ENCODE measurements at regions not wholly inside any gene's neighbourhood (a gene's known extent, or its start where the extent isn't known, plus 50 kb on each side); places are given as distances from the start of the nearest gene placed in this dataset.

DNA sequence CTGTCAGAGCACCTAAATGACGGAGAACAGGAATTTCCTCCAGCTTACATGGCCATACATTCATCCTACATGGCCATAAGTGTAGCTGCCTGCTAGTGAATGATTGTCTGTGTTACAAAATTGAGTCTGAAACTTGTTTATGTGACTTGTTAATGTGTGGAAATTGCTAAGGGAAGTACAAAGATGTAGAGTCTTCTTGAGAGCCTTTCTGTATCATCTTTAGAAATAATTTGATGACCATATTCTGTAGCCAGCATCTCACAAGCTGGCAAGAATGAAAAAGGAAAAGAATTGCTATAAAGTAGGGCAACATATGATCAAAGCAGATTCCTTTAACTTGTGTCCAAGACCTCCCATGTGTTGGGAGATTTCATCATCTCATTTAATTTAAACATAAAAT is 339.2 kb upstream of the LRRC7 start:
- ATAC-seq: no peak

DNA sequence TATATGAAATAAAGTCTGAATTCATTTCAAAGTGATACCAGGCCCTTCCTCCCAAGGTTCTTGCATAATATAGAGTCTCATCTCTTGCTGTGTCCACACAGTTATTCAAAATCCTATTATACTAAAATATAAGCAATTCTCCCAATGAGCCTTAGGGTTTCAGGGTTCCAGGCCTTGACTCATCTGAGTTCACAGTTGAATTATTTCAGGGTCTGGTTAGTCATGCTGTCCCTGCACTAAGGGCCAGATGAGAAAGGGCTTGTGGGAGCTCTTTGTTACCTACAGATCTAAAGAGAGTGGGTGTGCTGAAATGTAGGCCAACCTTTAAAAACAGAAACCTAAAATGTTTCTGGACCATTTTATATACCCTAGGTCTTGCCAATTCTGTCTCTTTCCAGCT is 337.5 kb upstream of the LRRC7 start:
- ATAC-seq (no peak), DNase-seq (ENCODE audit: missing footprints) (no peak)
- intact Hi-C loops (cut with DNase I): no loop called here

More for the DNA sequence above, 339.2 kb upstream of the LRRC7 start:
- intact Hi-C loops (cut with DNase I): no loop called here
- DNase-seq (ENCODE audit: missing footprints): no peak

DNA sequence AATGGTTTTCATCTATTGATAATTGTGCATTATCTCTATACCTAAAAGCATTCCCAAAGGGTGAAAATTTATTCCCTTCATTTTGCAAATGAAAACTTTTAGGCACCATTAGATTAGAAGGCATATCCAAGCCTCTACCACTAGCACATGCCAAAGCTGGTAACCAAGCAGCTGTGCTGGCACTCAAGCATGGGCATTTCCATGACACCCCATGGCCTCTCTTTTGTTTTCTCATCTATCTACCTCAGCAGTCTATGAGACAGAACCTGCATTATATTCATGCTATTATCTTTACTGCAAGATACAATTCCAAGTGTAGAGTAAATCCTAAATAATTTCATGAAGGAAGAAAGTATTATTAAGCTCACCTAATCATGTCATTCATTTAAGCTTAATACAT is 334.3 kb upstream of the LRRC7 start:
- DNase-seq (ENCODE audit: missing footprints): no peak
- intact Hi-C loops (cut with DNase I): no loop called here
- no peak for ATAC-seq

DNA sequence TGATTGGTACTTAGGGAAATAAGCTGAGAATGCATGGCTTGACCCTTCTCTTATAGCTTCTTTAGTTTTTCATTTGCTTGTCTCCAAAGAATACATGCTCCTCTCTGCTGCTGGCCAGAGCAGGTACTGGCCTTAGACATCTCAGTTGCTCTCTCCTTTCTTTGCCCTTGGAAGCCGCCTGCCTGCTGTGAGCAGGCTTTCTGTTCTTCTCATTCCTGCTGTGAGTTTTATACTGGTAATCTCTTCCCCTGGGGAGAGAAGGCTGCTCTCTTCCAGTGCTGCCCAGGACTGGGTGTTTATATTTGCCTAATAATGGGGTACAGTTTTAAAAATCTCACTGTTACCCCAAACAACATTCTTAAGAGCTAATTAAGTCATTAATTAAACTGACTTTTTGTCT is 323.5 kb upstream of the LRRC7 start:
- intact Hi-C loops (cut with DNase I): no loop called here
- no peak for ATAC-seq

DNA sequence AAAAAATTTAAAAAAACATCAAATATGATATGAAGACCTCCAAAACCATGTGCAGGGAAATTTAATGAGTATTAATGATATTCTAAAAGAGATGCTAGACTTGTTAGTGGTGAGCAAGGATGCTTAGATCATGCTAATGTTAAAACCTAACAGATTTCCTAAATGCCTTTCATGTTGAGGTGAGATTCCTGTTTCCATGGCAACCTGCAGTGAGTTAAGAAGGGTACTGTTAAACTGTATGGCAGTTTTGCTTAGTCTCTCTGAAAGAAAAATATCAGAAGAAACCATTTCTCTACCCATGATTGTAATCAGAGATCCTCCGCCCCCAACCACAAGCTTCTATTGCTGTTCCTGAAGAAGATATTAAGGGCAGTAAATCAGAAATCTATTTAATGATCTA is 321.6 kb upstream of the LRRC7 start:
- intact Hi-C loops (cut with DNase I): no loop called here
- no peak for DNase-seq (ENCODE audit: missing footprints)
- ATAC-seq: no peak

More for the DNA sequence above, 323.5 kb upstream of the LRRC7 start:
- no peak for DNase-seq (ENCODE audit: missing footprints)

DNA sequence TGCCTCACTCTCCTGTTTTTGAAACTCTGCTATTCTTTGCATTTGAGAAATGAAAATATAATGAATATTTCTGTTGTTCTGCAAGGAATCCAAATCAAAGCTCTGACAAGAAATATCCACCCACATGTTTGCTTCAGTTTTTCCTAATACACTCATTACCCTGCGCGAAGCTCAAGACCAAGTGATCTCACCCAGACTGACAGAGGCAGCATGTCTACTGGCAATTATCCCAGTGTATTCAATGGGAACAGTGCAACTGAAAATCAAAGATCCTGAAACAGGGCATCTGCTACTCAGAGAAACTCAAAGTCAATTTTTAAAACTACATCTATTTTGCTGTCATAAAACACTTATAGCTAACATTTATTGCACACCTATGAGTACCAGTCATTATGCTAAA is 321.0 kb upstream of the LRRC7 start:
- intact Hi-C loops (cut with DNase I): no loop called here
- ATAC-seq (no peak), DNase-seq (ENCODE audit: missing footprints) (no peak)

DNA sequence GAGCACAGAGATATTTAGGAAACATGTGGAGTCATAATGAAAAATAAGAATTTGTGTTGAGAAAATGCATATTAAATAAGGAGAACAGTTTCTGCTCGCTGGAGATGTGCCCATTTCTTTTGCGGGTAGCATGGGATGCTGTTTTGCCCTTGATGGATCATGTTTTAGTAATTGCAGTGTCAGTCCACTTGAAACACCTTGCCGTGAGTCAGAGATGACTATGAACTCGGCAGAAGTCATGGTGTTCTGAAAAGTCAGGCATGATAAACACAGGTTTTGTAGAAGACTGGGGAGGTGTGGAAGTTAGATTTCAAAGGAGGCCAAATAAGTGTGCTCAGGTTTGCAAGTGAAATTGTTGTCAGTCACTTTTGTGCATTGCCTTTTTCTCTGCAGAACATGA is 315.0 kb upstream of the LRRC7 start:
- no peak for DNase-seq (ENCODE audit: missing footprints)
- intact Hi-C loops (cut with DNase I): no loop called here
- no peak for ATAC-seq

DNA sequence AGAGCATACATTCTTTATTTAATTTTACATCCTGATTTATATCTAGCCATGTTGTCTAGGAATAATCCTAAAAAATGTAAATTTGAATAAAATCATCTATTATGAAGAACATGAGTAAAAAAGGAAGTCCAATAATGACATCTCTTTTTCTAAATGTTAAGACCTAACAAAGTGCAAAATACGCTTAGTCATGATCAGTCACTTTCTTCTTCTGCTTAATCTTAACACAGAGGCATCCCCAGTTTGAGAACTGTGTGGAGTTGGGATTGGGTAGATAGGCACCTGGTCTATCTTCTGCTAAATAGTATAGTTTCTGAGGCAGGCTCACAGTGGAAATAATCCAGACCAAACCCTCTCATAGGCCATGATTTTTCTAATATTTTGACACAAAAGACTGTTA is 311.7 kb upstream of the LRRC7 start:
- DNase-seq (ENCODE audit: missing footprints): no peak
- ATAC-seq: no peak
- intact Hi-C loops (cut with DNase I): no loop called here

DNA sequence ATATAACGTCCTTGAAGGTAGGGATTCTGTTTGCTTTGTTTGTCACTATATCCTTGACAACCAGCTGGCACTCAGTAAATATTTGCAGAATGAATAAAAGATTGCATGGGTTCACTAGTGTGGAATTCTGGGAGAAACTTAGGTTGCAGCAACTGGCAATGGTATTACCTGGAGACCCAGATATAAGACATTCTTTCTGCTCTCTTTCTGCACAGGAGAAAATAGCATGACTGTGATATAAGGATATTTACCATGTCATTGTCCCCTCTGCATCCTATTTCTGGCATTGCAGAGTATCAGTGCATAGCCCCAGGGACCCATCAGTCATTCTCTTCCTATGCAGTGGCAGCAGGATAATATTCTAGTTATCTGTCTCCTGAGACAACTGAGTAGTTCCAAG is 308.9 kb upstream of the LRRC7 start:
- intact Hi-C loops (cut with DNase I): no loop called here
- ATAC-seq (no peak), DNase-seq (ENCODE audit: missing footprints) (no peak)

DNA sequence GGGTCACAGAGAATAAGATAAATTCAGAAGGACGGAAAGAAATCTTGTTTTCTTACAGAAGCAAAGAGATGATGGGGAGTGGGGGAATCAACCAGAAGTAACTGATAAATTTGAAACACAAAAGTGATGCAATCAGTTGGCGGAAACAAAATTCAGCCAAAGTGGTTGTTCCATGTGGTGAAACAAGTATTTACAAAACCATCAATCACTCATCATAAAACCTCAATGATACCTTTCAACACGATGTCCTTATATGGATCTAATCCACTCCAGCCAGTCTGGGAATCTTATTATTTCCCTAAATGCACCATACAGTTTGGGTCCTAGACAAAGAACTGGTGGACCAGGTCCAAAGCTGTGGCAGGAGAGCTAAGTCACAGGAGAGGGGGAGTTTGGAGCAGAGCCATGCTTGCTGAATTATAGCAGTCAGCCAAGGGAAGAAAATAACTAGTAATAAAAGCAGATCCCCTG is 303.8 kb upstream of the LRRC7 start:
- no peak for ATAC-seq
- intact Hi-C loops (cut with DNase I): no loop called here
- DNase-seq (ENCODE audit: missing footprints): no peak

DNA sequence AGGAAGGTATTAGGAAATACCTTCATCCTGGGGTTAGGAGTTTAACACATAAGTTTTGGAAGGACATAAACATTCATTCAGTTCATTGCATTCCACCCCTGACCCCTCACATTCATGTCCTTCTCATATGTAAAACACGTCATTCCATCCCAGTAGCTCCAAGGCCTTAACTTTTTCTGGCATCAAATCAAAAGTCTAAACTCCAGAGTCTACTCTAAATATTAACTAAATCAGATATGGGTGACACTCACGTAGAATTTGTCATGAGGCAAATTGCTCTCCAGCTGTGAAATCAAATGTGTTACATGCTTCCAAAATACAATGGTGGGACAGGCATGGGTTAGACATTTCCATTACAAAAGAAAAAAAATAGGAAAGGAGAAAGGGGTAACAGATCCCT is 298.2 kb upstream of the LRRC7 start:
- intact Hi-C loops (cut with DNase I): no loop called here
- DNase-seq (ENCODE audit: missing footprints): no peak
- no peak for ATAC-seq

DNA sequence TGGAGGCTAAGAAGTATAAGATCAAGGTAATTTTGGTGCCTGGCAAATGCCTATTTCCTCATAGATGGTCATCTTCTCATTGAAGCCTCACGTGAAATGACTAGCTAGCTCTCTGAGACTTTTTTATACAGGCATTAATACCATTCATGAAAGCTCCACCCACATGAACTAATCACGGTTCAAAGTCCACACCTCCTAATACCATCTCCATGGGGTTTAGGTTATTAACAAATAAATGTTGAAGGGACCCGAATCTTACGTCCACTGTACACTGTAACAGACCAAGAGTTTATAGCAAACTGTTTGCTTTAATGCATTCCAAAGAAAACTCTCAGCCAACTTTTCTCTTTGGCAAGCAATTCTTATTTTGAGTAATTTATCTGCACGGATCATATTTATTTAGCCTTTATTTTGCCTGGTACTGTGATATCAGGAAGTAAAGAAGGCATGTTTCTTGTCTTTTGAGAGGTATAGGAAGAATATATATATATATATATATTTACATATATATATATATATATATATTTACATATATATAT is 296.1 kb upstream of the LRRC7 start:
- ATAC-seq: no peak
- DNase-seq (ENCODE audit: missing footprints): no peak
- intact Hi-C loops (cut with DNase I): no loop called here

DNA sequence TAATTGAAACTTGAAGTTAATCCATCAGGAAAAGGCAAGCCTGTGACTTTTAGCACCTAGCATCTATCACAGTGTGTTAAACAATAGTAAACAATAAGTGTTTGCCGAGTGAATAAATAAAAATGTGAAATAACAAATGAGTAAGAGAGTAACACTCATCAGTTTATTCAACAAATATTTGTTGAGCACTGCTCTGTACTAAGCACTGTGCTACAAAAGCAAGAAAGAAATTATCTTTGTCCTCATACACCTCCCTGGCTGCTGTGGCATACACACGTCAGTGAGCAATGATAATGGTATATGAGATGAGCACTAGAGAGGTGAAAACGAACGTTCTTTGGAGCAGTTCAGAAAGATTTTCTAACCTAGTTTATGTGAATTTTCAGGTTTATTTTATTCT is 295.0 kb upstream of the LRRC7 start:
- intact Hi-C loops (cut with DNase I): no loop called here
- no peak for ATAC-seq
- DNase-seq (ENCODE audit: missing footprints): no peak

DNA sequence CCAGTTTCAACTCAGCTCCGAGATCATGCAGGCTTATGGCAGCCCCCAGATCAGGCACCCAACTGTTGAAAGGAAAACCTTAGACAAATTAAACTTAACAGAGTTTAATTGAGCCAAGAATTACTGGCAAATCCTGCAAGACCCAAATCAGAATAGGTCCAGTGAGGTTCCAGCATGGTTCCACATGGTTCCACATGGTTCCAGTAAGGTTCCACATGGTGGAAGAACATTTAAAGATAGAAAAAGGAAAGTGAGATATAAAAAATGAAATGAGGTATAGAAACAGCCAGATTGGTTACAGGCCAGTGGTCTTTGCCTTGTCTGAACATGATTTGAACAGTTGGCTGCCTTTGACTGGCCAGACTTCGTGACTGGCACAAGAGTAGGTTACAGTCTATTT is 288.8 kb upstream of the LRRC7 start:
- intact Hi-C loops (cut with DNase I): no loop called here
- DNase-seq (ENCODE audit: missing footprints): no peak

DNA sequence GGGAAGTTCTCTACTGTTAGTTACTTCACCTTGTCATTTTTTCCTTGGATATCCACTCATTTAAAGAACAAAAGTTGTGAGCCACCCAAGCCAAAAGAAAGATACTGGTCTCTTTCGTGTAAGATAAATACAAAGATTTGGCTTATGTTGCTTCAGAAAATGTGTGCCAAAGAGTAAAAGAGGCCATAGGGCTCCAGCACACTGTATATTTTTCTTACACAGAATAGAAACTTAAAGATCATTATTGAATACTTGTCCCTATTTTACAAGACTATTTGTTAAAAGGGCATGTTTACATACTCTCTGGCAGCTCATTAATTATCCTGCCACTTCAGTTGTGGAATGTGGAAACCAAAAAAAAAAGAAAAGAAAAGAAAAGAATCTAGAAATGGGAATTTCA is 284.2 kb upstream of the LRRC7 start:
- no peak for ATAC-seq
- intact Hi-C loops (cut with DNase I): no loop called here
- DNase-seq (ENCODE audit: missing footprints): no peak

More for the DNA sequence above, 288.8 kb upstream of the LRRC7 start:
- ATAC-seq: no peak

DNA sequence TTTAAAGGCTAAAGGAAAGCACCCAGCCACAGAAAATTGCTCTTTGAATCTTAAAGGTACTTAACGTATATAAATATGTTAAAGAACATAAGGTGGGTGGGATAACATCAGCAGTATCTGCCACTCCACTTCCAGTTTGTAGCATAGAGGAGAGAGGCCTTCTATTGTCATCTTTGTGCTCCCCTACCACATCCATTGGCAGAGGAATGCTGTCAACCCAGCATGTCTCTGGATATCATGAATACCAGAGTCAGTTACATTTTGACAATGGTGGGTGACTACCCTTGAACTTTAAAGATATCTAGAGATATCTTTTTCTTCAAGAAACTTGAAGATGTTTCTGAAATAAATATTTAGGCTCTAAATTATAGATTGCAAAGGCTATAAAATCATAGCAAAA is 283.2 kb upstream of the LRRC7 start:
- ATAC-seq (no peak), DNase-seq (ENCODE audit: missing footprints) (no peak)
- intact Hi-C loops (cut with DNase I): no loop called here

DNA sequence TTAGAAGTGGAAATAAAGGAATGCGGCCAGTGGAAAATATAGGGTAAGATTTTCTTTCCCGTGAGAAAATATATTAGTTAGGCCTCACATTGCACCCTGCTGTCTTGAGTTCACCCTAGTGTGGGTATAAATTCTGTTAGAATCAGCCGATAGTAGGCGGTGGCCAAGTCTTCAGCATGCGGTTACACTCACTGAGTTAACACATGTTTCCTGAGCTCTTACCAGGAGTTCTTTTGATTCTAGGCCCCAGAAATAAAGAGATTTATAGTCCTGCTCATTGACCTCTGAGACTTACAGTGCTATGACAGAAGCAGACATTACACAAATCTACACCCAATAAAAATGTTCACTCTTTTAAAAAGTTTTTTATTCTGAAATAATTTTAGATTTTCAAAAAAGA is 279.3 kb upstream of the LRRC7 start:
- no peak for ATAC-seq
- no peak for DNase-seq (ENCODE audit: missing footprints)
- intact Hi-C loops (cut with DNase I): no loop called here

DNA sequence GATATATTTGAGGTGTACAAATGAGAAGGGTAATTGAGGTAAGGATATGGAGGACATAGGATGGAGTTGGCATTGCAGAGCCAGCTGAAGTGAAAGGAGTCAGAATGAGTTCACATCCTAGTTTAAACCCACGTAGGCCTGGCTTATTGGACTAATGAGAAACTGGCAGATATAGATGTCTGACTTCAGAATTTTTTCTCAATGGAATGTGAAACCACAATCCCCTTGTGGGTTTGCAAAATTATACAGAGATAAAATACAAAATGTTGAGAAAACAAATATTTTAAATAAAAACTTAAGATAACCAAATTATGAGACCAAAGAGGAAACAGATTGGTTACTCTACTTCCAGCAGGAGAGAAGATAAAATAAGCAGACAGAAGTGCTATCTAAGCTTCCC is 277.4 kb upstream of the LRRC7 start:
- intact Hi-C loops (cut with DNase I): no loop called here
- DNase-seq (ENCODE audit: missing footprints) (no peak), ATAC-seq (no peak)

DNA sequence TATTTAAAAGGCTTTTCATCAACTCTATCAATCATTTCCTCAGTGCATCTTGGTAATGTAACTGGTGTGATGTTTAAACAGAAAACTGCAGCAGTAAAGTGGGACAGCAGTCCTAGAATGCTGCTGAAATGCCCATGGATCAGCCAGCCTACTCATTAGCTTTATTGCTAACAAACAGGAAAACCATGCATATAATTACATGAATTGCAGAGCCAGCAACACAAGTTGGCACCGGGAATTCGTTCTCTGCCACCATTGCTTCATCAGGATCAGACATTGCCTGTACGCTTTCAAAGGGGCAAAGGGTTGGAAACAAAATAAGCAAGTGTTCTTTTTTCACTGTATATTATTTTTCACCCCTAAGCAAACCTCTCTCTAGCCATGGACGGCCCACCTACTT is 276.2 kb upstream of the LRRC7 start:
- ATAC-seq (no peak), DNase-seq (ENCODE audit: missing footprints) (no peak)
- intact Hi-C loops (cut with DNase I): no loop called here

DNA sequence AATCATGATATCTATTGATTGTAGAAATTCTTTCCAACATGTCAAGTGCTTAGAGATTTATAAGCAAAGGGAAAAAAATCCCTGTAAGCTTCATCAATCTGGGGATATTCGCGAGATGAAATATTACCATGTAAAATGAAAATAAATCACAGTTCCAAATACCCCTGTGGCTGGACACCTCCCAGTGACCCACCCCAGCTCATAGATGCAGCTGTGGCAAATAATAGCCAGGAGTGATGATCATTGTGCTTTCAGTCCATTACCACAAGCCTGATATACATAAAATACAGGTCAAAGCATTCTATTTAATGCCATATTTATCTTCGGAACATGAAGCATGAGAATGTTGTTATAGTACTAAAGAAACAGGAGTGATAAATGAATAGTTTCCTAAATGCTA is 274.9 kb upstream of the LRRC7 start:
- no peak for DNase-seq (ENCODE audit: missing footprints)
- no peak for ATAC-seq
- intact Hi-C loops (cut with DNase I): no loop called here

DNA sequence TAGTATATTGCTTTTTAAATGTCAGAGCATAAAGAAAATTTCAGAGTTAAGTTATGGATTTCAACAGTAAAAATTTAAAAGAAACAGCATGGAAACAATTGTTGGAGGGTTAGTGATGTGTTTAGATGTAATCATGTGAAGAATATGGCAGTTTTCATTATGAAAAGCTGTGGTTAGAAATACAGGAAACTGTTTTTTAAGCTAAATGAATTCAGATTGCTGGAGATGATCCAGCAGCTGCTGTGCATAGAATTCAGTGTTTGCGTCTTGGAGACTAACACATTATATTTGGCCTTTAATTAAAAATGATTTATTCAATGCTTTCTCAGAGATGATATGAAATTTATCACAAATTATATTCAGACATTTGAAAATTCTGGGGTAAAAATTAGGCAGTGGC is 273.6 kb upstream of the LRRC7 start:
- intact Hi-C loops (cut with DNase I): no loop called here
- DNase-seq (ENCODE audit: missing footprints): no peak

DNA sequence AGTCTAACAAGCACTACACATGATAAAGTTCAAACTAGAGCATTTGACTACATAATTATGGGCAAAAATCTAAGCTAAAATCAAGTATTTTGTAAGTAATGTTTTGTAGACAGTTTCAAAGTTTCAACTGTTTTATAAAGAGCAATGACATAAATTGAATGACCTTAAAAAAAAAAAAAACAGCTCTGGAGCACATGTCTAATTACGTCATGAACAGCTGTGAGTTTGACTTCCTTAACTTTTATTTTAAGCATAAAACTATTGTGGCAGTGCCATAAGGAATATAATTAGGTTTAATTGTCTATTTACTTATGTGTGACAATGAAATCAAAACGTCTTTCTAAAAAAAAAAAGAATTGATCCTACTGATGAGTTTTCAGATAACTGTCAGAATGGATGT is 272.5 kb upstream of the LRRC7 start:
- ATAC-seq (no peak), DNase-seq (ENCODE audit: missing footprints) (no peak)
- intact Hi-C loops (cut with DNase I): no loop called here

More for the DNA sequence above, 273.6 kb upstream of the LRRC7 start:
- no peak for ATAC-seq

Measured in Right ventricle myocardium inferior (tissue), 1 donor.